Transverse colon (tissue), 4 donors: ENCODE measurements at regions not wholly inside any gene's neighbourhood (a gene's known extent, or its start where the extent isn't known, plus 50 kb on each side); places are given as distances from the start of the nearest gene placed in this dataset.

Experiments
- DNase-seq: peaks from one replicate; pipeline ENCODE4 v3.0.0-alpha.2; 2019
- H3K27ac ChIP-seq, 4 donors: fragments of 200-600 bp; sonication (generic); 2 replicates each; pipeline ENCODE4 v1.5.1; 2016 to 2018; ENCODE audit warnings: inconsistent platforms in 4 of 4
- H3K27me3 ChIP-seq: fragments of 200-600 bp; sonication (generic); 2 replicates; pipeline ENCODE4 v1.5.1; 2017; ENCODE audit warnings: inconsistent platforms
- H3K36me3 ChIP-seq, 4 donors: fragments of 200-600 bp; sonication (generic); 2 replicates each; pipeline ENCODE4 v1.5.1; 2017 to 2019; ENCODE audit warnings: inconsistent platforms in 4 of 4
- H3K4me1 ChIP-seq, 4 donors: fragments of 200-600 bp; sonication (generic); 2 replicates each; pipeline ENCODE4 v1.5.1; 2017 to 2020; ENCODE audit warnings: inconsistent platforms in 4 of 4
- H3K4me3 ChIP-seq, 4 donors: fragments of 200-600 bp; sonication (generic); 1 replicate in 1 of 4; 2 replicates in 3 of 4; pipeline versions ENCODE4 v1.5.1 to v1.6.1; 2017 to 2019; ENCODE audit warnings: inconsistent platforms in 4 of 4
- H3K9me3 ChIP-seq, 2 donors: fragments of 200-600 bp; sonication (generic); 2 replicates each; pipeline ENCODE4 v1.5.1; 2017 to 2019; ENCODE audit warnings: inconsistent platforms in 2 of 2
- CTCF ChIP-seq, 5 experiments: fragments of 200-600 bp in 3 of 5; fragments of 450-650 bp in 2 of 5; sonication (generic) in 3 of 5; IDR thresholded peaks; 1 replicate in 2 of 5; 2 replicates in 3 of 5; pipeline ENCODE4 v1.5.1; 2016 to 2017; ENCODE audit warnings: antibody characterized with exemption in 5 of 5, inconsistent platforms in 3 of 5, mild to moderate bottlenecking in 2 of 5, moderate library complexity in 1 of 5
- EP300 ChIP-seq: sonication (generic); formaldehyde crosslinking; IDR thresholded peaks from one replicate; pipeline ENCODE4 v1.6.1; 2017; ENCODE audit warnings: antibody characterized with exemption, low read depth
- POLR2A ChIP-seq: fragments of 450-650 bp; IDR thresholded peaks from one replicate; pipeline ENCODE4 v1.6.1; 2016; ENCODE audit warnings: antibody characterized with exemption, mild to moderate bottlenecking, moderate library complexity
- POLR2AphosphoS5 ChIP-seq, 3 donors: sonication (generic); formaldehyde crosslinking; IDR thresholded peaks; one replicate each; pipeline ENCODE4 v1.6.1; 2016; ENCODE audit warnings: antibody characterized with exemption in 3 of 3
- WGBS, 2 donors: methylation state at CpG; one replicate each; pipeline ENCODE4 v1.1.5; 2018; ENCODE audit warnings: low coverage in 1 of 2; 5-methylcytosine and 5-hydroxymethylcytosine counted together
- in situ Hi-C, 4 donors: fragments of 200-750 bp; cut with MboI; loops; one replicate each; pipeline versions ENCODE4 v1.15.0 to v1.15.1; 2017; ENCODE audit warnings: low sequenced_read_pairs in 3 of 4, low pct_ligation_motif_present in 1 of 4, low pct_unique_long_range_greater_than_20kb in 1 of 4
- intact Hi-C: fragments of 100-400 bp; cut with DNase I; formaldehyde crosslinking; loops from one replicate; pipeline ENCODE4 v1.15.1; 2023; ENCODE audit warnings: low total_unique reads

DNA sequence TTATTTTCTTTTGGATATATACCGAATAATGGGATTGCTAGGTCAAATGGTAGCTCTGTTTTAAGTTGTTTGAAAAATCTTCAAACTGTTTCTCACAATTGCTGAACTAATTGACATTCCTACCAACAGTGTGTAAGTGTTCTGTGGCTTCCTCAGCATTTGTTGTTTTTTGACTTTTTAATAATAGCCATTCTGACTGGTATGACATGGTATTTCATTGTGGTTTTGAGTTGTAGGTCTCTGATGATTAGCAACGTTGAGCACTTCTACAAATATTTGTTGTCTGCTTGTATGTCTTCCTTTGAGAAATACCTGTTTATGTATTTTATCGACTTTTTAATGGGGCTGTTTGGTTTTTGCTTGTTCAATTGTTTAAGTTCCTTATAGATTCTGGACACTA, 680.1 kb upstream of the GRIA3 start:
- WGBS, 2 donors, result 52 to 80% methylated on average over 2 to 3 of the region's 3 CpGs
- H3K27ac ChIP-seq, result no peak overlapping the region
- no peak for DNase-seq
- H3K4me1 ChIP-seq, result no peaks in the 10 kb centered on the region
- no peak overlapping the region for H3K4me3 ChIP-seq
- no peaks in the 10 kb centered on the region for H3K36me3 ChIP-seq
- intact Hi-C loops (no loop called here), in situ Hi-C loops (no loop called here)
- TF ChIP-seq EP300, result no peak
- no peaks in the 10 kb centered on the region for H3K9me3 ChIP-seq
- H3K27me3 ChIP-seq, result no peaks in the 10 kb centered on the region

GRCh38 chrX:122512561-122513072, 671.5 kb upstream of the GRIA3 start:
- DNase-seq, result no peak
- H3K27ac ChIP-seq, result no peak overlapping the region
- H3K9me3 ChIP-seq, result no peaks in the 10 kb centered on the region
- no peaks in the 10 kb centered on the region for H3K27me3 ChIP-seq
- in situ Hi-C loops, result no loop called here
- 80% methylated on average over 3 of the region's 3 CpGs; no CpG with 5 or more reads in 1 of the 2 donors for WGBS, 2 donors
- no peaks in the 10 kb centered on the region for H3K36me3 ChIP-seq
- TF ChIP-seq POLR2A, result no peak
- no peak for TF ChIP-seq POLR2AphosphoS5 (IDR thresholded peaks at IDR 0.05)
- no peak for TF ChIP-seq CTCF (IDR thresholded peaks at IDR 0.05)
- TF ChIP-seq EP300, result no peak
- intact Hi-C loops, result no loop called here
- no peak overlapping the region for H3K4me3 ChIP-seq
- H3K4me1 ChIP-seq, result no peaks in the 10 kb centered on the region

- Histone ChIP-seq H3K27ac (no peak overlapping the region), H3K4me1 (no peaks in the 10 kb centered on the region), H3K4me3 (no peak overlapping the region), H3K9me3 (no peaks in the 10 kb centered on the region), H3K27me3 (no peaks in the 10 kb centered on the region), H3K36me3 (no peaks in the 10 kb centered on the region)
- TF ChIP-seq POLR2AphosphoS5 (IDR thresholded peaks at IDR 0.05) (no peak), EP300 (no peak), CTCF (IDR thresholded peaks at IDR 0.05) (no peak), POLR2A (no peak)
- intact Hi-C loops (no loop called here), in situ Hi-C loops (no loop called here)
- no peak for DNase-seq
Observed at GRCh38 chrX:122517786-122518185, 666.3 kb upstream of the GRIA3 start.

DNA sequence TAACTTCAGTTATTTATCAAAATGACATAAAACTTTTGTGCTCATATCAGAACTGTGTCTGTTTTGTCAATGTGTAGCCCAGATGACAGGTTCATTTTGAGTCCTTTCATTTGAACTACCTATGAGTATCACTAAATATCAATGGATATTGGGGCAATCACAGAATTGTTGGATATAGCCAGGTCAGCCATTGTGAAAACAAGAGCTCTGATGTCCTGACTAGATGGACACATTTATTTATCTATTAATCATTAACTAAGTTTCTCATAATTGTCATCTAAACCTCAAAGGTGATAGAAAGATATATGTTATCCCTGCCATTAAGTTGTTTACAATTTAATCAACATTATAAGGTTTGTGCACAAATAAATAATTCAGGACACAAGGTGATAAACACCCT, 638.3 kb upstream of the GRIA3 start:
- no peak for TF ChIP-seq POLR2A
- no peak for TF ChIP-seq POLR2AphosphoS5 (IDR thresholded peaks at IDR 0.05)
- no peak for TF ChIP-seq CTCF (IDR thresholded peaks at IDR 0.05)
- TF ChIP-seq EP300, result no peak
- Histone ChIP-seq H3K4me3 (no peak overlapping the region), H3K4me1 (no peaks in the 10 kb centered on the region), H3K27ac (no peak overlapping the region), H3K36me3 (no peaks in the 10 kb centered on the region), H3K27me3 (no peaks in the 10 kb centered on the region), H3K9me3 (no peaks in the 10 kb centered on the region)
- intact Hi-C loops, result no loop called here
- in situ Hi-C loops, result no loop called here
- DNase-seq, result no peak

GRCh38 chrX:122546269-122546668, 637.8 kb upstream of the GRIA3 start:
- no peaks in the 10 kb centered on the region for H3K27me3 ChIP-seq

More at GRCh38 chrX:122546269-122546668, 637.8 kb upstream of the GRIA3 start:
- Histone ChIP-seq H3K4me1 (no peaks in the 10 kb centered on the region), H3K9me3 (no peaks in the 10 kb centered on the region), H3K4me3 (no peak overlapping the region), H3K27ac (no peak overlapping the region), H3K36me3 (no peaks in the 10 kb centered on the region)
- no peak for TF ChIP-seq CTCF (IDR thresholded peaks at IDR 0.05)
- no peak for TF ChIP-seq POLR2A
- TF ChIP-seq POLR2AphosphoS5 (IDR thresholded peaks at IDR 0.05), result no peak
- TF ChIP-seq EP300, result no peak
- no peak for DNase-seq
- in situ Hi-C loops (no loop called here), intact Hi-C loops (no loop called here)
- 90% methylated on average over 1 of the region's 1 CpG; no CpG with 5 or more reads in 1 of the 2 donors for WGBS, 2 donors
